GM12872 (cell line): ENCODE measurements at regions not wholly inside any gene's neighbourhood (a gene's known extent, or its start where the extent isn't known, plus 50 kb on each side); places are given as distances from the start of the nearest gene placed in this dataset.

ENCODE experiments used
- TF ChIP-seq, protein P1 (sequence below): IDR thresholded peaks from 3 replicates; pipeline ENCODE4 v1.5.1; 2011; ENCODE audit warnings: low read depth, mild to moderate bottlenecking, low read length, moderate library complexity; ENCODE audit not compliant: insufficient read depth

DNA sequence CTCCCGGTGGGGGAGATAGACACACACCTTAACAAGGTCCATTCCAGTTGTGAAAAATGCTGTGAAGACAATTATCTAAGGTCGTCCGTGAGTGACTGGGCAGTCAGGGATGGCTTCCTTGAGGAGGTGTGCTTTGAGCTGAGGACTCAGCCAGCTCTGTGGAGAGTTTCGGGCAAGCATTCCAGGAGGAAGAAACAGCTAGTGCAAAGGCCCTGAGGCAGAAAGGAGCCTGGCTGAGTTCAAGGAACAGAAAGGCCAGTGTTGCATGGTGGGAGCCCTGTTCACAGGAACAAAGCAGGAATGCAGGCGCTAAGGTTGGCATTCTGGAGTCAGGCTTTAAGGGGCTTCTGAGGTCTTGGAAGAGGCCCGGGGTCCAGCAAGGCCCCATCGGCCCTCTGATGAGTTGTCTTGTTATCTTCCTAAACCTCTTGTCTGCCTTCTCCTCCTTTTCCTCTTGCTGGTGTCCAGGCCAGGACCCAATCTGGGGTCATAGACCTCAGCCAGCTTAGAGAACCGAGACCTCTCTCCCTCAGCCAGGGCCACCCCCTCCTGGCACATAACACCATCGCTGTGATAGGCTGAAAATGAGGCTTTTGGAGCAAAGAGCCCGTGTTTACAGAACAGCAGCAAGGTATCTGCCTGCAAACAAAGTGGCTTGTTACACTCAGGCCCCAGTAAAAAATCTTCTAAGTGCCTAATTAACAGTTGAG lies 270.2 kb upstream of the MVB12B start:
- TF ChIP-seq, protein P1, sequence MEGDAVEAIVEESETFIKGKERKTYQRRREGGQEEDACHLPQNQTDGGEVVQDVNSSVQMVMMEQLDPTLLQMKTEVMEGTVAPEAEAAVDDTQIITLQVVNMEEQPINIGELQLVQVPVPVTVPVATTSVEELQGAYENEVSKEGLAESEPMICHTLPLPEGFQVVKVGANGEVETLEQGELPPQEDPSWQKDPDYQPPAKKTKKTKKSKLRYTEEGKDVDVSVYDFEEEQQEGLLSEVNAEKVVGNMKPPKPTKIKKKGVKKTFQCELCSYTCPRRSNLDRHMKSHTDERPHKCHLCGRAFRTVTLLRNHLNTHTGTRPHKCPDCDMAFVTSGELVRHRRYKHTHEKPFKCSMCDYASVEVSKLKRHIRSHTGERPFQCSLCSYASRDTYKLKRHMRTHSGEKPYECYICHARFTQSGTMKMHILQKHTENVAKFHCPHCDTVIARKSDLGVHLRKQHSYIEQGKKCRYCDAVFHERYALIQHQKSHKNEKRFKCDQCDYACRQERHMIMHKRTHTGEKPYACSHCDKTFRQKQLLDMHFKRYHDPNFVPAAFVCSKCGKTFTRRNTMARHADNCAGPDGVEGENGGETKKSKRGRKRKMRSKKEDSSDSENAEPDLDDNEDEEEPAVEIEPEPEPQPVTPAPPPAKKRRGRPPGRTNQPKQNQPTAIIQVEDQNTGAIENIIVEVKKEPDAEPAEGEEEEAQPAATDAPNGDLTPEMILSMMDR = no peak

GRCh38 chr9:126057121-126057825 lies 269.4 kb upstream of the MVB12B start:
- TF ChIP-seq, protein P1 = no peak

GRCh38 chr9:126058011-126058531 lies 268.6 kb upstream of the MVB12B start:
- TF ChIP-seq, protein P1 = no peak

DNA sequence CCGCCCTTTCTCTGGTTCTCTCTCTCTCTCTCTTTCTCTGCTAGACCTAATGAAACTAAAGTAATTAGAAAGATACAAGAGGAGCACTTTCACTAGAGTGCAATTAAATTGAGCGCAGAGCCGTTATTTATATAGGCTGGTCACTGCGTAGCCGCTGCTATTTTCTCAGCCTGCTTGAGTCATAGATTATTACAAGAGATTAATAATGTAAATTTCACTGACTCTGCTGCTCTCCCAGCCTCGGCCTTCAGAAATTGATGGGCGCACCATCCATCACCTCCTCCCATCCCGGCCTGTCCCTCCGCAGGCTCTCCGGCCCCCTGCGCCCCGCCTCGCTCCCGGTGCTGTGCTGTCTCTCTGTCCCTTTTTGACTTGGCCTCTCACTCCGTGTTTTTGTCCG lies 268.0 kb upstream of the MVB12B start:
- TF ChIP-seq, protein P1 = no peak

GRCh38 chr9:126061575-126061974 lies 265.1 kb upstream of the MVB12B start:
- TF ChIP-seq, protein P1 = no peak

DNA sequence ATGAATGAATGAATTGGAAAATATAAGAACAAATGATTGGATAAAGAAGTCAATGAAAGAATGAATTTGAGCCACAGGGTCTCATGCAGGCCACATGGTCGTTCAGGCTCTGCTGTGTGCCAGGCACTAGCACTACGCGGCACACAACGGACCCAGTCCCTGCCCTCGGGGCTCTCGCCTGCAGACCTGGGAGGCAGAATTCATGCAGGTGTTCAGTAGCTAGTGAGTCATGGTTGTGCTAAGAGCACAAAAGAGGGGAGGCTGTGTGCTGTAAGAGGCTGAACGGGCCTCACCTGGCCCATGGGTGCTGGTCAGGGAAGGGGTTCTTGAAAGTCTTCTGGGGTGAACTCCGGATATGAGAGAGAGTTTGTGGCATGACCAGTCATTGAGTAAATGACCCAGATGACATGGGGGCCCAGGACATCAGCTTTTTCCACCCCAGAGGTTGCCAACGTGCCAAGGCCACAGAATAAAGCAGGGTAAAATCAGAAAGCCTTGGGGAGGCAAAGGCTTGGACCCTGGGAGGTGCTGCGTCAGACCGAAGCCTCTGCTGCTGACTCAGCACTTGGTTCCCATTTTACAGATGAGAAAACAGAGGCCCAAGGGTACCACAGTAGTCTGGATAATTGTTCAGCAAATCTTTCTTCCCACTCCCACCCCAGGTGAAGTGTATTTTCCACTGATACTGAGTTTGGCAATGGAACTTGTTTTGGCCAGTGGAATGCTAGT lies 264.3 kb upstream of the MVB12B start:
- TF ChIP-seq, protein P1 = no peak

DNA sequence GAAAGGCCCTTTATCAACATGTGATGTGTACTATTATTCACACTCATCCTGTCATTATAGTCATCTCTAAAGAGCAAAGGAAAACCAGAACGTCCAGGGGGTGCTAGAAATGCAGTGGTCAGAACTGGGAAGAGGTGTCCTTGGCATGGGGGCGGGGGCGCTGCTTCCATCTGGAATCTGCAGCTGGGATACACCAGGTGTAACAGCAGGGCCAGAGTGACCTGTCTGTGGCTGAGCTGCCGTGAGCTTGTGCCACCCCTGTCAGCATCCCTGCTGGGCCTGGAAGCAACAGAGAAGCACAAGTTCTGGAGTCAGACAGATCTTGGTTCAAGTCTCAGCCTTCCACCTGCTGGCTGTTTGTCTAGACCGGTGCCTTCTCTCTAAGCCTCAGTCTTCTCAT lies 263.3 kb upstream of the MVB12B start:
- TF ChIP-seq, protein P1 = no peak
